Right lobe of liver (tissue), 6 donors: ENCODE measurements at regions not wholly inside any gene's neighbourhood (a gene's known extent, or its start where the extent isn't known, plus 50 kb on each side); places are given as distances from the start of the nearest gene placed in this dataset.

ENCODE experiments used
- ATAC-seq, 4 donors: fragments of 200-7000 bp; cut with Tn5 transposase; one replicate each; pipeline ENCODE4 v1.9.1; 2020; ENCODE audit warnings: mild to moderate bottlenecking in 4 of 4, moderate library complexity in 4 of 4
- DNase-seq, 3 donors: peaks; one replicate each; pipeline ENCODE4 v3.0.0-alpha.2; 2020
- H3K27ac ChIP-seq, 3 donors: fragments of 200-600 bp; one replicate each; pipeline ENCODE4 v1.8.0; 2022
- H3K27me3 ChIP-seq, 2 donors: fragments of 200-600 bp; one replicate each; pipeline ENCODE4 v1.8.0; 2022
- H3K36me3 ChIP-seq, 4 donors: fragments of 200-600 bp; sonication (generic) in 1 of 4; one replicate each; pipeline versions ENCODE4 v1.5.1 to v1.8.0; 2017 to 2022; ENCODE audit warnings: control low read depth in 1 of 4
- H3K4me1 ChIP-seq, 4 donors: fragments of 200-600 bp; sonication (generic) in 1 of 4; one replicate each; pipeline versions ENCODE4 v1.5.1 to v1.8.0; 2017 to 2022; ENCODE audit warnings: control low read depth in 1 of 4
- H3K4me3 ChIP-seq, 3 donors: fragments of 200-600 bp; one replicate each; pipeline ENCODE4 v1.8.0; 2022
- H3K9me3 ChIP-seq, 4 donors: fragments of 200-600 bp; sonication (generic) in 1 of 4; one replicate each; pipeline versions ENCODE4 v1.5.1 to v1.8.0; 2017 to 2022; ENCODE audit warnings: control low read depth in 1 of 4
- POLR2A ChIP-seq: fragments of 450-650 bp; IDR thresholded peaks from one replicate; pipeline ENCODE4 v1.6.1; 2017; ENCODE audit warnings: antibody characterized with exemption, mild to moderate bottlenecking
- WGBS: methylation state at CpG from one replicate; pipeline ENCODE4 v1.1.6; 2018; ENCODE audit warnings: low coverage, low lambda C conversion rate; ENCODE audit not compliant: insufficient coverage; ENCODE audit errors: missing lambda C conversion rate; 5-methylcytosine and 5-hydroxymethylcytosine counted together
- intact Hi-C, 2 donors: fragments of 100-400 bp; cut with DNase I; formaldehyde crosslinking; loops; one replicate each; pipeline versions ENCODE4 v1.11.2 to v1.14.1; 2022
- TF ChIP-seq, protein P1 (sequence below), 4 donors: fragments of 200-600 bp in 3 of 4; fragments of 450-650 bp in 1 of 4; IDR thresholded peaks; one replicate each; pipeline versions ENCODE4 v1.5.1 to v1.8.0; 2016 to 2022; ENCODE audit warnings: antibody characterized with exemption in 4 of 4, mild to moderate bottlenecking in 2 of 4
- donor health status: DM: no; HTN: yes; CAD: no.
- donor health status: DM: no; HTN: no; CAD: no.
- donor health status: DM: no; HTN: no; CAD: no.
- donor health status: DM: no; HTN: yes; CAD: no.
- donor health status: DM: no; HTN: yes; CAD: no.

DNA sequence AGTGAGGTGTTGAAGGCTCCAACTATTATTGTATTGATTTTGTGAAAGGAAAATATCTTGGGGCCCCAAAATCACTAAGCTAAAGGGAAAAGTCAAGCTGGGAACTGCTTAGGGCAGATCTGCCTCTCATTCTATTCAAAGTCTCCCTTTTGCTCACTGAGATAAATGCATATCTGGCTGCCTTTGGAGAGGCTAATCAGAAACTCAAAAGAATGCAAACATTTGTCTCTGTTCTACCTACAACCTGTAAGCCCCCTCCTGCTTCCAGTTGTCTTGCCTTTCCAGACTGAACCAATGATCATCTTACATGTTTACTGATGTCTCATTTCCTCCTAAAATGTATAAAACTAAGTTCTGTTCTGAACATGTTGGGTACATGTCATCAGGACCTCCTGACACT, 125.9 kb downstream of the HTR1B start:
- Histone ChIP-seq H3K4me3 (no peak overlapping the region), H3K36me3 (no peaks in the 10 kb centered on the region), H3K9me3 (no peaks in the 10 kb centered on the region), H3K27ac (no peak overlapping the region), H3K4me1 (no peaks in the 10 kb centered on the region), H3K27me3 (no peaks in the 10 kb centered on the region)
- ATAC-seq (no peak), DNase-seq (no peak)
- intact Hi-C loops, result no loop called here
- no peak for TF ChIP-seq POLR2A
- TF ChIP-seq, protein P1, sequence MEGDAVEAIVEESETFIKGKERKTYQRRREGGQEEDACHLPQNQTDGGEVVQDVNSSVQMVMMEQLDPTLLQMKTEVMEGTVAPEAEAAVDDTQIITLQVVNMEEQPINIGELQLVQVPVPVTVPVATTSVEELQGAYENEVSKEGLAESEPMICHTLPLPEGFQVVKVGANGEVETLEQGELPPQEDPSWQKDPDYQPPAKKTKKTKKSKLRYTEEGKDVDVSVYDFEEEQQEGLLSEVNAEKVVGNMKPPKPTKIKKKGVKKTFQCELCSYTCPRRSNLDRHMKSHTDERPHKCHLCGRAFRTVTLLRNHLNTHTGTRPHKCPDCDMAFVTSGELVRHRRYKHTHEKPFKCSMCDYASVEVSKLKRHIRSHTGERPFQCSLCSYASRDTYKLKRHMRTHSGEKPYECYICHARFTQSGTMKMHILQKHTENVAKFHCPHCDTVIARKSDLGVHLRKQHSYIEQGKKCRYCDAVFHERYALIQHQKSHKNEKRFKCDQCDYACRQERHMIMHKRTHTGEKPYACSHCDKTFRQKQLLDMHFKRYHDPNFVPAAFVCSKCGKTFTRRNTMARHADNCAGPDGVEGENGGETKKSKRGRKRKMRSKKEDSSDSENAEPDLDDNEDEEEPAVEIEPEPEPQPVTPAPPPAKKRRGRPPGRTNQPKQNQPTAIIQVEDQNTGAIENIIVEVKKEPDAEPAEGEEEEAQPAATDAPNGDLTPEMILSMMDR (IDR thresholded peaks at IDR 0.05), result no peak

DNA sequence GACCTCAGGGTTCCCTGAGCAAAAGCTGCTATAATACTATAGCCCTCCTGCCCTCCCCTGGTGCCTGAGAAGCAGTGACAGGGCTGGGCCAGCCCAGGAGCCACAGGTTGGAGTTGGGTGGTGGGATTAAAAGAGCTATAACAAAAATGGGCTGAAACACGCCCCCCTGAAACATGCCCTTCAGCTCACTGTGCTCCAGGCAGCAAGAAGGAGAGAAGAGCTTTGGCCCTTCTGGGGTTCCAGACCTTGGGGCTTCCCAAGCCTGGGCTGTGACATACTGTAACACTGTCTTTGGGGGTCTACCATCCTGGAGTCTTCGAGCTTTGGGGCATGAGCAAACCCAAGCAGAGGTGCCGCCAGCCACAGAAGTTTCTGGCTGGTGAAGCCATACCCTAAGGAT, 129.2 kb downstream of the HTR1B start:
- Histone ChIP-seq H3K36me3 (no peaks in the 10 kb centered on the region), H3K9me3 (no peaks in the 10 kb centered on the region), H3K4me3 (no peak overlapping the region), H3K4me1 (no peaks in the 10 kb centered on the region), H3K27me3 (no peaks in the 10 kb centered on the region), H3K27ac (no peak overlapping the region)
- intact Hi-C loops, result no loop called here
- DNase-seq, result no peak
- 37% methylated on average over 2 of the region's 3 CpGs for WGBS
- no peak for ATAC-seq
- TF ChIP-seq POLR2A, result no peak
- TF ChIP-seq, protein P1 (IDR thresholded peaks at IDR 0.05), result no peak

DNA sequence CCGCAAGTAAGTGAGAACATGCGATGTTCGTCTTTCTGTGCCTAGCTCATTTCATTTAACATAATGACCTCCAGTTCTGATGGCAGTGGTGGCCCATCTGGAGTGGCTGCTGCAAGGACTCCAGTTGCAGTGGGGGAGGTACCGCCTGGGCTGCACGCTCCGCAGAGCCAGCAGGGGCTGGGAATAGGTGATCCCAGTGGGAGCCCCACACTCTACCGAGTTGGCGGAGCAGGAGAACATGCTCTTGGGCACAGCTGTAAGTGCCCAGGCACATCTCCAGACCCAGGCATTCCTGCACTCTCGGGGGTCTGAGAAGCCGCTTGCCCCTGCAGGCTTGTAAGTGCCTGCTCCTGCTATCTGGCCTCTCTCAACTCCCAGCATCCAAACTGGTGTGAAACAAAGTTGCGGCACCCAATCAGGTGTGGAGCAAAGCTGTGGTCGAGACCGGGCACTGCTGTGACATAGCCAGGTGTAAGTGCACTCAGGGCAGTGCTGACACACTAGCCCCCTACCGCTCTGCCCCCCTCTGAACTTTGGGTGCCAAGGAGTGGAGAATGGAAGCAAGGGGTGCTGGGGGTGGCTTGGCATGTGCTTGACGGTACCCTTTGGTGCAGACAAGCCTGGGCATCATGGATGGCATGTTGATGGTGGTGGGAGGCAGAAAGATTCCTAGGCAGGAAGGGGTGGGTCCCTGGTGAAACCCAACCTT, 130.2 kb downstream of the HTR1B start:
- intact Hi-C loops, result no loop called here
- H3K27me3 ChIP-seq, result no peaks in the 10 kb centered on the region
- TF ChIP-seq POLR2A, result no peak
- TF ChIP-seq, protein P1 (IDR thresholded peaks at IDR 0.05), result no peak
- no peaks in the 10 kb centered on the region for H3K36me3 ChIP-seq
- no peak overlapping the region for H3K4me3 ChIP-seq
- H3K4me1 ChIP-seq, result no peaks in the 10 kb centered on the region
- DNase-seq, result no peak
- WGBS, result 88% methylated on average over 7 of the region's 15 CpGs
- H3K9me3 ChIP-seq, result no peaks in the 10 kb centered on the region
- ATAC-seq, result no peak
- H3K27ac ChIP-seq, result no peak overlapping the region

DNA sequence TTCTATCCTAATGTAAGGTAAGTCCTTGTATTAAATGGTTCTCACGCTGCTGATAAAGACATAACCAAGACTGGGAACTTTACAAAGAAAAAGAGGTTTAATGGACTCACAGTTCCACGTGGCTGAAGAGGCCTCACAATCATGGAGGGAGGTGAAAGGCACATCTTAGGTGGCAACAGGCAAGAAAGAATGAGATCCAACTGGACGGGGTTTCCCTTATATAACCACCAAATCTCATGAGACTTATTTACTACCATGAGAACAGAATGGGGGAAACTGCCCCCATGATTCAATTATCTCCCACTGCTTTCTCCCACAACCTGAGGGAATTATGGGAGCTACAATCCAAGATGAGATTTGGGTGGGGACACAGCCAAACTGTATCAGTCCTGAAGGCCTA, 136.6 kb downstream of the HTR1B start:
- intact Hi-C loops, result no loop called here
- no peaks in the 10 kb centered on the region for H3K27me3 ChIP-seq
- ATAC-seq, result no peak
- no peak for TF ChIP-seq POLR2A
- H3K4me1 ChIP-seq, result peaks cover 0 to 6% (median 0%) of the 10 kb centered on the region in 4 donors
- H3K36me3 ChIP-seq, result no peaks in the 10 kb centered on the region
- DNase-seq, result no peak
- WGBS, result 55% methylated on average over 3 of the region's 3 CpGs
- no peak overlapping the region for H3K27ac ChIP-seq
- H3K9me3 ChIP-seq, result no peaks in the 10 kb centered on the region
- H3K4me3 ChIP-seq, result no peak overlapping the region

DNA sequence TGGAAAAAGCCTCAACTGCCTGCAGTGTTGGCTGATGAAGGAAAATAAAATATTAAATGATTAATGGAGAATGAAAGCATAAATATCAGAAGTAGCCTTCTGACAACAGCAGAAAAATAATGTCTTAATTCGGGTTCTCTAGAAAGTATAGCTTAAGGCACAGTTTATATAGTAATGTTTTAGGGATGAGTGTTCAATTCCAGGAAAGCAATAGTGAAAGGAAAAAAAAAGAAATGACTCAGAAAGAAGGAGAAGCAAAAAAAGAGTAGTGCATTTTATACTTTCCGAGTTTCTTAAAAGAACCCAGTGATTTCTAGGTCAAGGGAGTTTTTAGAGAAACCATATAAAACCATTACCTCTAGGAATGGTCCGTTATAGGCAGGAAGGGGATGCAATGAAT, 137.3 kb downstream of the HTR1B start:
- Histone ChIP-seq H3K27me3 (no peaks in the 10 kb centered on the region), H3K4me3 (no peak overlapping the region), H3K36me3 (no peaks in the 10 kb centered on the region), H3K9me3 (no peaks in the 10 kb centered on the region), H3K27ac (no peak overlapping the region), H3K4me1 (peaks cover 0 to 6% (median 0%) of the 10 kb centered on the region in 4 donors)
- intact Hi-C loops, result no loop called here
- no peak for TF ChIP-seq POLR2A
- TF ChIP-seq, protein P1 (IDR thresholded peaks at IDR 0.05), result no peak
- DNase-seq, result no peak
- ATAC-seq, result no peak
- 44% methylated on average over 3 of the region's 3 CpGs for WGBS
